ENCODE measurements at regions not wholly inside any gene's neighbourhood (a gene's known extent, or its start where the extent isn't known, plus 50 kb on each side); places are given as distances from the start of the nearest gene placed in this dataset.

GRCh38 chr17:14792746-14793145 lies 472.4 kb downstream of the PMP22 start:
- Mint-ChIP-seq H3K9me3 (ENCODE audit: low read depth) (no peaks in the 10 kb centered on the region), H3K27ac (no peak overlapping the region), H3K27me3 (peaks cover 31% of the 10 kb centered on the region), H3K36me3 (ENCODE audit: insufficient read depth) (no peaks in the 10 kb centered on the region), H3K4me3 (ENCODE audit: low read depth) (no peak overlapping the region), H3K4me1 (ENCODE audit: low read depth) (peaks cover 12% of the 10 kb centered on the region)
- no peak for TF ChIP-seq CTCF (IDR thresholded peaks at IDR 0.05; ENCODE audit: unreplicated experiment)
- no peak for DNase-seq (ENCODE audit: low spot score, unreplicated experiment)

DNA sequence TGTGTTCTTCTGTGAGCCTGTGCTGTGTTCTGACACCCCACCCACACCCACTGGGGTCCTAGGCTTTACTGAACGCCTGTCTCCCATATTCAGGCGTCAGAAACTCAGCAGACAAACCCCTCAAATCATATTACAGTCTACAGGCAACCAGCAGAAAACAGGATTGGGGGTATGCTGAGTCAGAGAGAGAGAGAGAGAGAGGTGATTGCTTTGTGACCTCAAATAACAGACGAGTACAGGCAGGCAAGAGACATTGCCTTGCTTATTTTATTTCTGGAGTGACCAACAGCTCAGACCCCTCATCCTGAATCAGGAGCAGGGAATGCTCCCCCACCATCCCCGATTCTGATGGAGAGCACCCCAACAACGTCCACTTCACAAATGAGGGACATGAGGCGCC lies 473.9 kb downstream of the PMP22 start:
- H3K27ac Mint-ChIP-seq = no peak overlapping the region
- H3K27me3 Mint-ChIP-seq = peaks cover 31% of the 10 kb centered on the region
- H3K4me1 Mint-ChIP-seq (ENCODE audit: low read depth) = peaks cover 7% of the 10 kb centered on the region
- no peaks in the 10 kb centered on the region for H3K36me3 Mint-ChIP-seq (ENCODE audit: insufficient read depth)
- no peak overlapping the region for H3K4me3 Mint-ChIP-seq (ENCODE audit: low read depth)
- DNase-seq (ENCODE audit: low spot score, unreplicated experiment) = no peak
- TF ChIP-seq CTCF (IDR thresholded peaks at IDR 0.05; ENCODE audit: unreplicated experiment) = no peak
- no peaks in the 10 kb centered on the region for H3K9me3 Mint-ChIP-seq (ENCODE audit: low read depth)

- Mint-ChIP-seq H3K27ac (no peak overlapping the region), H3K4me1 (ENCODE audit: low read depth) (peaks cover 7% of the 10 kb centered on the region), H3K27me3 (peaks cover 31% of the 10 kb centered on the region), H3K4me3 (ENCODE audit: low read depth) (no peak overlapping the region), H3K36me3 (ENCODE audit: insufficient read depth) (no peaks in the 10 kb centered on the region), H3K9me3 (ENCODE audit: low read depth) (no peaks in the 10 kb centered on the region)
- TF ChIP-seq CTCF (IDR thresholded peaks at IDR 0.05; ENCODE audit: unreplicated experiment) = no peak
- DNase-seq (ENCODE audit: low spot score, unreplicated experiment) = no peak
Measured at GRCh38 chr17:14790521-14790920, 474.6 kb downstream of the PMP22 start.

GRCh38 chr17:14784997-14785696 lies 480.0 kb downstream of the PMP22 start:
- Mint-ChIP-seq H3K27me3 (peaks cover 19% of the 10 kb centered on the region), H3K4me1 (ENCODE audit: low read depth) (peaks cover 4% of the 10 kb centered on the region), H3K27ac (no peak overlapping the region), H3K4me3 (ENCODE audit: low read depth) (no peak overlapping the region), H3K9me3 (ENCODE audit: low read depth) (peaks cover 3% of the 10 kb centered on the region), H3K36me3 (ENCODE audit: insufficient read depth) (no peaks in the 10 kb centered on the region)
- peak; percentile 45 for TF ChIP-seq CTCF (IDR thresholded peaks at IDR 0.05; ENCODE audit: unreplicated experiment)
- DNase-seq (ENCODE audit: low spot score, unreplicated experiment) = no peak

- peaks cover 18% of the 10 kb centered on the region for H3K4me1 Mint-ChIP-seq (ENCODE audit: low read depth)
- H3K27ac Mint-ChIP-seq = no peak overlapping the region
- H3K27me3 Mint-ChIP-seq = peaks cover 28% of the 10 kb centered on the region
Measured at GRCh38 chr17:14781123-14781522, 480.2 kb downstream of the HS3ST3B1 start.

More at GRCh38 chr17:14781123-14781522, 480.2 kb downstream of the HS3ST3B1 start:
- no peak for DNase-seq (ENCODE audit: low spot score, unreplicated experiment)
- Mint-ChIP-seq H3K4me3 (ENCODE audit: low read depth) (no peak overlapping the region), H3K9me3 (ENCODE audit: low read depth) (peaks cover 3% of the 10 kb centered on the region), H3K36me3 (ENCODE audit: insufficient read depth) (no peaks in the 10 kb centered on the region)
- TF ChIP-seq CTCF (IDR thresholded peaks at IDR 0.05; ENCODE audit: unreplicated experiment) = no peak
